MG63 (cell line): ENCODE measurements at regions not wholly inside any gene's neighbourhood (a gene's known extent, or its start where the extent isn't known, plus 50 kb on each side); places are given as distances from the start of the nearest gene placed in this dataset.

Experiments used
- DNase-seq: peaks from one replicate; pipeline ENCODE4 v3.0.0-alpha.2; 2020
- H3K27me3 ChIP-seq: fragments of 250-450 bp; sonication (Bioruptor Pico); 2 replicates; pipeline ENCODE4 v1.5.1; 2020; ENCODE audit warnings: mild to moderate bottlenecking, moderate library complexity
- H3K36me3 ChIP-seq: fragments of 250-450 bp; sonication (Bioruptor Pico); 2 replicates; pipeline ENCODE4 v1.5.1; 2020; ENCODE audit warnings: mild to moderate bottlenecking, moderate library complexity
- H3K4me3 ChIP-seq: fragments of 250-450 bp; sonication (Bioruptor Pico); 2 replicates; pipeline ENCODE4 v1.5.1; 2020; ENCODE audit warnings: mild to moderate bottlenecking, moderate library complexity
- H3K9me3 ChIP-seq: fragments of 250-450 bp; sonication (Bioruptor Pico); 2 replicates; pipeline ENCODE4 v1.5.1; 2020; ENCODE audit warnings: mild to moderate bottlenecking, moderate library complexity

- Histone ChIP-seq H3K4me3 (no peak overlapping the region), H3K9me3 (no peaks in the 10 kb centered on the region), H3K36me3 (no peaks in the 10 kb centered on the region), H3K27me3 (no peaks in the 10 kb centered on the region)
- no peak for DNase-seq
Observed at GRCh38 chr10:130959752-130960195, 351.7 kb downstream of the TCERG1L start.

- no peaks in the 10 kb centered on the region for H3K9me3 ChIP-seq
- H3K36me3 ChIP-seq, result no peaks in the 10 kb centered on the region
- no peak overlapping the region for H3K4me3 ChIP-seq
- no peaks in the 10 kb centered on the region for H3K27me3 ChIP-seq
- no peak for DNase-seq
Observed at GRCh38 chr10:130960531-130960930, 351.0 kb downstream of the TCERG1L start.

DNA sequence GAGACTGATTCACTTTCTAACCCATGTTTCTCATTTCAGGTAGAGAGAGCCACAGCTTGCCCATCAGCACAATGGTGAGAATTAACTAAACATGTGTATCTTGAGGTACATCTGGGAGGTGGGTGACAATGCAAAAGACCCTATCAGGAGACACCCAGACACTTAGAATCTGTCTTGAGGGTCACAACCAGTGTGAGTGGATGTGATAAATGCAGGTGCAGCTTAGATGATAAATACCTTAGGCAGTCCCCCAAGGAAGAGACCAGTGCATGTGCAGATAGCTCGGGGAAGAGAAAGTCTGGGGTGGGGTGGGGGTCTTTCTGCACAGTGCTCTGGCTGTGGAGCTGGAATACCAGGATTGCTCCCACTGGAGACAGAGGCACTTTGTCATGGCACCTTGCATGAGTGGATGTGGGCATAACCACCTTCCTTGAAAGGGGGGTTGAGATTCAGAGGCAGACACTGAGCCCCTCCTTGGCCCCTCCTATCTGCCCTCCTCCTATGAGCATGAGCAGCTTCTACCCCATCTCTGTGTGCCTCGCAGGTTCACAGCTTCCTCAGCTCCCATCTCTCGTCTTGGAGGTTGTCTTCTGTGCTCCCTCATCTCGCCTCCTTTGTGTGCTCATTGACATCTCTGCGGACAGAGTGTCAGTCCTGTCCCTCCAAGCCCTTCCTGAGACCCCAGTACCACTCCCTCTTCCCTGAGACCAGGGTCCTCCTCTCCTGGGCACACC lies 349.8 kb downstream of the TCERG1L start:
- Histone ChIP-seq H3K36me3 (no peaks in the 10 kb centered on the region), H3K9me3 (no peaks in the 10 kb centered on the region), H3K4me3 (no peak overlapping the region), H3K27me3 (no peaks in the 10 kb centered on the region)
- DNase-seq, result no peak

DNA sequence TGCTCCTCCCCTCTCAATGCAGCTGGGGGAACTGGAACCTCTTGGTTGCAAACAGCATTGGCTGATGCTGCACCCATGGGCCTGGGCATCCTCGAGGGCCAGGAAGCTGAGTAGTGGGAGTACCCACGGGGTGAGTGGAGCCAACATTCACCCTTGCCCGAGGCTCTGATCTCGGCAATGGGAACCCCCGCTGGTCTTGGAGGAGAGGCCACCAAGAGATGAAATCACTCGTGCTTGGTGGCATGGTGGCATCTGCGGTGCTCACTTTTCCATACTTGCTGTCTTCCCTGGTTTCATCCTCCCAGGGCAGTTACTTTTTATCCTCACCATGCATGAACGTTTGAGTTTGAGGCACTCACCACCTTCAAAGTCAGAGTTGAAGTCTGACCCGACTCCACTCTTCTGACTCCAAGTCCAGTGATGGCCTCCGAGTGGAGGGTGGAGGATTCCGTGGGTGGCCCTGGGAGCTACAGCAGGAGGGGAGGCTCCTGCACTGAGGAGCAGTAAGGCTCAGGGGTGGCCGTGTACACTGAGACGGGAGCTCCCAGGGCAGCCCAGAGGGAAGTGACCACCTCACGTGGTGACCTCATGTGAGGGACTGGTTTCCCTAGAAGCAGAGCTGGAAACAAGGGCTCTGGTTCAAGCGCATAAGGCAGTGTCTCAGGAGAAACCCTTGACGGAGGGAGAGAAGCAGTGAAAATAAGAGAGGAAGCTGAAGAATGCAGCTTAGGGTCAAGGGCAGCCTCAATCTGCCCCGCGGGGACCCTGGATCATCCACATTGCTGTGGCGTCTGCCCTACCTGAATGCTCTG lies 349.1 kb downstream of the TCERG1L start:
- Histone ChIP-seq H3K36me3 (no peaks in the 10 kb centered on the region), H3K9me3 (no peaks in the 10 kb centered on the region), H3K4me3 (no peak overlapping the region), H3K27me3 (no peaks in the 10 kb centered on the region)
- DNase-seq, result no peak

- Histone ChIP-seq H3K9me3 (no peaks in the 10 kb centered on the region), H3K4me3 (no peak overlapping the region), H3K36me3 (no peaks in the 10 kb centered on the region), H3K27me3 (no peaks in the 10 kb centered on the region)
- no peak for DNase-seq
Observed at GRCh38 chr10:130963052-130963393, 348.5 kb downstream of the TCERG1L start.

DNA sequence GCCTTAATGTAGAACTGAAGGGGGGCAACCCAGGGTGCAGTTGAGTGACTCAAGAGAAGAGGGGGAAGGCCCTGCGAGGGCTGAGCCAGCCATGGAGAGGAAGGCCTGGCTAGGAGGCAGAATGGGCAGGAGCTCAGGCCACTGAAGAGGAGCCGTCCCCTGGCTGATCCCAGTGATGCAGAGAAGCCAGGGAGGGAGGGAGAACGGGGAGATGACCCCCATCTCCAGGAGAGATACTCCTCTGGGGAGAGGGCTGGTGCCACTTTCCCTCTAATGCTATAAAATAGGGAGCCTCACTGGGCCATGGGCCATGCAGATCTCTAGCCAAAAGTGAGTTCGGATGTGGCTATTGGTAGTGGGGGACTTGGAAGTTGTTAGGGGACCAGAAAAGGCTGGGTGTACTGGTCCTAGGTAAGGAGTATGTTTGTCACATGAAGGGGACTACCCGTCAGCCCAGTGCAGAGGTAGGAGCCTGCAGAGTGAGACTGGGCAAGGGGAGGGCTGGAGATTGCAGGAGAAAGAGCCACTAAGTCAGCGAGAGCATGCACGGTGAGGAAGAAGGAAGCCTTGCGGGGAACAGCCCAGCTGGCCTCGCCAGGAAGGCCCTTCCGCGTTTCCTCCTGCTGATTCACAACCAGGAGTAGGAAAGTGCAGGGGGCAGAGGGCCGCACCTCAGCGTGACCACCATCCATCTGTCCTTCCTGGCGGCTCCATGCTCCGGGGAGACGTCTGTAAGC lies 347.6 kb downstream of the TCERG1L start:
- DNase-seq, result no peak
- no peaks in the 10 kb centered on the region for H3K27me3 ChIP-seq
- H3K36me3 ChIP-seq, result no peaks in the 10 kb centered on the region
- no peaks in the 10 kb centered on the region for H3K9me3 ChIP-seq
- H3K4me3 ChIP-seq, result no peak overlapping the region

DNA sequence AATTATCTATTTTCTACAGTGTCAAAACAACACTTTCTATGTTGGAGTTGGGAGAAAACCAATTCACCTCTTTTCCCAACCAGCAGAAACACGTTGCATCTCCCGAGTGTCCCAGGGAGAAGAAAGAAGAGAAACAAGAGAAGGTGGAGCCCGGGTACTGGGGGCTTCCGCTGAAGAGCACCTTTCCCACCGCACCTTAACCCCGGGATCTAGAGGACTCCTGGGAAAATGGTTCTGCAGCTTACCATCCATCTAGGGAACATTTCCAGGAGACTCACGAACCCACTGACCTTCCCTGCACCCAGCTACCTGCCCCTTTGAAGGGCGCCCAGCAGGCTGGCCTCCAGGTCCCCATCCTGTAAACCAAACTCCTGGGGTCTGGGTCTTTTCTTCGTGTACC lies 346.8 kb downstream of the TCERG1L start:
- no peak overlapping the region for H3K4me3 ChIP-seq
- no peaks in the 10 kb centered on the region for H3K27me3 ChIP-seq
- H3K9me3 ChIP-seq, result no peaks in the 10 kb centered on the region
- no peaks in the 10 kb centered on the region for H3K36me3 ChIP-seq
- DNase-seq, result no peak

GRCh38 chr10:130967161-130967560 lies 344.4 kb downstream of the TCERG1L start:
- DNase-seq, result no peak
- H3K9me3 ChIP-seq, result no peaks in the 10 kb centered on the region

GRCh38 chr10:130967784-130968183 lies 343.7 kb downstream of the TCERG1L start:
- no peak for DNase-seq
- H3K27me3 ChIP-seq, result no peaks in the 10 kb centered on the region
- H3K9me3 ChIP-seq, result no peaks in the 10 kb centered on the region
- H3K4me3 ChIP-seq, result no peak overlapping the region
- H3K36me3 ChIP-seq, result no peaks in the 10 kb centered on the region

More at GRCh38 chr10:130967161-130967560, 344.4 kb downstream of the TCERG1L start:
- Histone ChIP-seq H3K4me3 (no peak overlapping the region), H3K27me3 (no peaks in the 10 kb centered on the region), H3K36me3 (no peaks in the 10 kb centered on the region)

DNA sequence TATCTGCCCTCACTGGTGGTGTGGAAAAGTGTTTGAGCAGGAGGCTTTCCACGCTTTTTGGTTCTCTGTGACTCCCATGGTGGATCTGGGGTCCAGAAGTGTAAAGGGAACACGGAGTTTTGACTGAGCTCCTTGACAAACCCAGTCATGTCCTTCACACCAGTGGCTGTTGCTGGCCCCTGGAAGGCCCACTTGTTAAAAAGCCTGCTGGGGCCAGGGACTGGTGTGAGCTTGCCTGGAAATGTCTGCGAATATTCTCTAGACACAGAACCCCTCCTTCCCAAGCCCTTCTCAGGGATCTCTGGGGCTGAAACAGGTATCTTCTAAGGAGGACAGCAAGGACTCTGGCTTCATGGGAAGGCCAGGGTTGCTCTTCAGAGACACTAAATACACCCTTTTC lies 343.0 kb downstream of the TCERG1L start:
- Histone ChIP-seq H3K9me3 (no peaks in the 10 kb centered on the region), H3K4me3 (no peak overlapping the region), H3K27me3 (no peaks in the 10 kb centered on the region), H3K36me3 (no peaks in the 10 kb centered on the region)
- DNase-seq, result no peak

- no peak for DNase-seq
- Histone ChIP-seq H3K9me3 (no peaks in the 10 kb centered on the region), H3K36me3 (no peaks in the 10 kb centered on the region), H3K4me3 (no peak overlapping the region), H3K27me3 (no peaks in the 10 kb centered on the region)
Observed at GRCh38 chr10:130968964-130969363, 342.6 kb downstream of the TCERG1L start.

DNA sequence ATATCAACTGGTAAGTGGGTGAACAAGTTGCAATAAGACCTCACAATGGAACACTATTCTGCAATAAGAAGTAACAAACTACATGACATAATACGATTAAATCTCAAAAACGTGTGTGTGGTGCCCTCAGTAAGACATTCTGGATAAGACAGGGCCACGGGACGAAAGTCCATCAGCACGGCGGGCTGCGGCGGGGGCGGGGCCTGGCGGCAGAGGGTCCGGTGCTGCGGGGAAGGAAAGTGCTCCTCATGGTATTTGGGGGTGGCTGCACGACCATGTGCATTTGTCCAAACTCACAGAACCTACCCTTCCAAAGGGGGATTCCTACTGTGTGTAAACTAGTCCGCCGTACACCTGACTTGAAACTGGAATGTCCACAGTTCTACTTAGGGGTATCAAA lies 341.8 kb downstream of the TCERG1L start:
- H3K4me3 ChIP-seq, result no peak overlapping the region
- H3K36me3 ChIP-seq, result no peaks in the 10 kb centered on the region
- no peak for DNase-seq
- no peaks in the 10 kb centered on the region for H3K9me3 ChIP-seq
- no peaks in the 10 kb centered on the region for H3K27me3 ChIP-seq

- H3K9me3 ChIP-seq, result no peaks in the 10 kb centered on the region
- DNase-seq, result no peak
- no peak overlapping the region for H3K4me3 ChIP-seq
- no peaks in the 10 kb centered on the region for H3K36me3 ChIP-seq
- no peaks in the 10 kb centered on the region for H3K27me3 ChIP-seq
Observed at GRCh38 chr10:130970341-130971122, 341.0 kb downstream of the TCERG1L start.

DNA sequence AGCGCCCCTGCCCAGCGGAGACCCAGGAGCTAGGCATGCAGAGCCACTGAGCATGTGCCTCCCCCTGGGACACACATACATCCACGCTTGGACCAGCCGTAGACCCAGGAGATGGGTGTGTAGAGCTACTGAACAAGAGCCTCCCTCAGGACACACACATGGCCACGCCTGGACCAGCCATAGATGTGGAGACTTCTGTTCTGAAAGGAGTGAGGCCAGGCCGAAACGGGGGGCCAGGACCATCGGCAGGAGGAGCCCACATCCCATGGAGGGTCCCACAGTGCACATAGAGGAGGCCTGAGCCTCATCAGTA lies 340.4 kb downstream of the TCERG1L start:
- no peak for DNase-seq
- no peaks in the 10 kb centered on the region for H3K9me3 ChIP-seq
- H3K27me3 ChIP-seq, result no peaks in the 10 kb centered on the region
- H3K4me3 ChIP-seq, result no peak overlapping the region
- H3K36me3 ChIP-seq, result no peaks in the 10 kb centered on the region

GRCh38 chr10:130973127-130973839 lies 338.2 kb downstream of the TCERG1L start:
- Histone ChIP-seq H3K36me3 (no peaks in the 10 kb centered on the region), H3K4me3 (no peak overlapping the region), H3K27me3 (no peaks in the 10 kb centered on the region), H3K9me3 (no peaks in the 10 kb centered on the region)
- DNase-seq, result no peak

GRCh38 chr10:130974166-130974565 lies 337.4 kb downstream of the TCERG1L start:
- Histone ChIP-seq H3K4me3 (no peak overlapping the region), H3K36me3 (no peaks in the 10 kb centered on the region), H3K9me3 (no peaks in the 10 kb centered on the region), H3K27me3 (no peaks in the 10 kb centered on the region)
- DNase-seq, result no peak
